22Rv1 (cell line): ENCODE measurements at regions not wholly inside any gene's neighbourhood (a gene's known extent, or its start where the extent isn't known, plus 50 kb on each side); places are given as distances from the start of the nearest gene placed in this dataset.
"Not testable (repeated sequence)": the region's sequence is repeated elsewhere in the genome, so short reads cannot be mapped to it uniquely, and the experiment has no call there.

Experiments used
- ZFX ChIP-seq: fragments of 450-650 bp; IDR thresholded peaks from 2 replicates; pipeline ENCODE4 v1.6.1; 2017; ENCODE audit warnings: antibody characterized with exemption, borderline replicate concordance
- TF ChIP-seq, protein P1 (sequence below): fragments of 450-650 bp; IDR thresholded peaks from 2 replicates; pipeline ENCODE4 v1.5.1; 2017; ENCODE audit warnings: mild to moderate bottlenecking

DNA sequence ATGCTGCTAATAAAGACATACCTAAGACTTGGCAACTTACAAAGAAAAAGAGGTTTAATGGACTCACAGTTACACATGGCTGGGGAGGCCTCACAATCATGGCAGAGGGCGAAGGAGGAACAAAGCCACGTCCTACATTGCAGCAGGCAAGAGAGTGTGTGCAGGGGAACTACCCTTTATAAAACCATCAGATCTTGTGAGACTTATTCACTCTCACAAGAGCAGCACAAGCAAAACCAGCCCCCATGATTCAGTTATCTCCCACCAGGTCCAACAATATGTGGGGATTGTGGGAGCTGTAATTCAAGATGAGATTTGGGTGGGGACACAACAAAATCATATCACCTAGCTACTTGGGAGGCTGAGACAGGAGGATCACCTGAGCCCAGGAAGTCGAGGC is 202.4 kb downstream of the FAM43A start:
- TF ChIP-seq, protein P1, sequence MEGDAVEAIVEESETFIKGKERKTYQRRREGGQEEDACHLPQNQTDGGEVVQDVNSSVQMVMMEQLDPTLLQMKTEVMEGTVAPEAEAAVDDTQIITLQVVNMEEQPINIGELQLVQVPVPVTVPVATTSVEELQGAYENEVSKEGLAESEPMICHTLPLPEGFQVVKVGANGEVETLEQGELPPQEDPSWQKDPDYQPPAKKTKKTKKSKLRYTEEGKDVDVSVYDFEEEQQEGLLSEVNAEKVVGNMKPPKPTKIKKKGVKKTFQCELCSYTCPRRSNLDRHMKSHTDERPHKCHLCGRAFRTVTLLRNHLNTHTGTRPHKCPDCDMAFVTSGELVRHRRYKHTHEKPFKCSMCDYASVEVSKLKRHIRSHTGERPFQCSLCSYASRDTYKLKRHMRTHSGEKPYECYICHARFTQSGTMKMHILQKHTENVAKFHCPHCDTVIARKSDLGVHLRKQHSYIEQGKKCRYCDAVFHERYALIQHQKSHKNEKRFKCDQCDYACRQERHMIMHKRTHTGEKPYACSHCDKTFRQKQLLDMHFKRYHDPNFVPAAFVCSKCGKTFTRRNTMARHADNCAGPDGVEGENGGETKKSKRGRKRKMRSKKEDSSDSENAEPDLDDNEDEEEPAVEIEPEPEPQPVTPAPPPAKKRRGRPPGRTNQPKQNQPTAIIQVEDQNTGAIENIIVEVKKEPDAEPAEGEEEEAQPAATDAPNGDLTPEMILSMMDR = not testable (repeated sequence)
- not testable (repeated sequence) for TF ChIP-seq ZFX
